ENCODE measurements at regions not wholly inside any gene's neighbourhood (a gene's known extent, or its start where the extent isn't known, plus 50 kb on each side); places are given as distances from the start of the nearest gene placed in this dataset.

DNA sequence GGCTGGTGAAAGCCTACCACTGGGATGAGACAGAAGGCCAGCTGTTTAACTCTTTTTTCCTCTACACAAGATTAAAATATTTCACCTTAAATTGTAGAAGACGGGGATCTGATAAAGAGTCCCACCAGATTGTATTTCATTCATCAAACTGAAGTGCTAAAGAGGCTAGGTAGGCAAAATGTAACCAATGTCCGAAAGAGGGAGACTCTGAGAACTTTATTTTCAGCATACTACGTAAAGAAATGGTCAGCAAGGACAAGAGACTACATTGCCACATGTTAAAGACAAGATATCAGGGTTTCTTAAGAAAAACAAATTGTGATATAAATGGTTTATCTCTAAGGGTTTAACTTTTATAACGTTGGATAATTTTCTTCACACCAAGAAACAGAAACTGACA lies 71.6 kb upstream of the INPP4B start:
- Mint-ChIP-seq H3K27ac (no peak overlapping the region), H3K36me3 (no peaks in the 10 kb centered on the region), H3K4me3 (no peak overlapping the region), H3K4me1 (no peaks in the 10 kb centered on the region), H3K27me3 (ENCODE audit: low read depth) (no peaks in the 10 kb centered on the region), H3K9me3 (peaks cover 3% of the 10 kb centered on the region)
- DNase-seq (ENCODE audit: low spot score in 2 of 2, unreplicated experiment in 2 of 2) = no peak
- TF ChIP-seq, protein P1, sequence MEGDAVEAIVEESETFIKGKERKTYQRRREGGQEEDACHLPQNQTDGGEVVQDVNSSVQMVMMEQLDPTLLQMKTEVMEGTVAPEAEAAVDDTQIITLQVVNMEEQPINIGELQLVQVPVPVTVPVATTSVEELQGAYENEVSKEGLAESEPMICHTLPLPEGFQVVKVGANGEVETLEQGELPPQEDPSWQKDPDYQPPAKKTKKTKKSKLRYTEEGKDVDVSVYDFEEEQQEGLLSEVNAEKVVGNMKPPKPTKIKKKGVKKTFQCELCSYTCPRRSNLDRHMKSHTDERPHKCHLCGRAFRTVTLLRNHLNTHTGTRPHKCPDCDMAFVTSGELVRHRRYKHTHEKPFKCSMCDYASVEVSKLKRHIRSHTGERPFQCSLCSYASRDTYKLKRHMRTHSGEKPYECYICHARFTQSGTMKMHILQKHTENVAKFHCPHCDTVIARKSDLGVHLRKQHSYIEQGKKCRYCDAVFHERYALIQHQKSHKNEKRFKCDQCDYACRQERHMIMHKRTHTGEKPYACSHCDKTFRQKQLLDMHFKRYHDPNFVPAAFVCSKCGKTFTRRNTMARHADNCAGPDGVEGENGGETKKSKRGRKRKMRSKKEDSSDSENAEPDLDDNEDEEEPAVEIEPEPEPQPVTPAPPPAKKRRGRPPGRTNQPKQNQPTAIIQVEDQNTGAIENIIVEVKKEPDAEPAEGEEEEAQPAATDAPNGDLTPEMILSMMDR (IDR thresholded peaks at IDR 0.05; ENCODE audit: unreplicated experiment) = no peak

DNA sequence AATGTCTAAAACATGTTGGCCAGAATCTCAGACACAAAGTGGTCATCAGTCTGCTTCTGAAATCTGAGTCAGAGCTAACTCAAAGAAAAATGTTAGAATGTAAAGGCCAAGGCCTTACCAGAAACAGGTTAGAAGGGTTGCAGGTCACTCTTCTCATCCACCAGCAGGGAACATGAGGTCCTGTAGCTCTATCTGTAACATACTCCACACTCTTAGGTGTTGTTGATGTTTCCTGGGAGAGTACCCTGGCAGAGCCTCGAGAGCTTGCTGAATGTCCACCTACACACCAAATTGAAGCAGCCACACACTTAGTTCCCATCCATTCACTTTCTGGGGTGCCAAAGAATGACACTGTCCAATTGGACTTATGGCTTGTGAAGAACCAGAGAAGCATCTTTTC lies 76.6 kb upstream of the INPP4B start:
- TF ChIP-seq, protein P1 (IDR thresholded peaks at IDR 0.05; ENCODE audit: unreplicated experiment) = no peak

DNA sequence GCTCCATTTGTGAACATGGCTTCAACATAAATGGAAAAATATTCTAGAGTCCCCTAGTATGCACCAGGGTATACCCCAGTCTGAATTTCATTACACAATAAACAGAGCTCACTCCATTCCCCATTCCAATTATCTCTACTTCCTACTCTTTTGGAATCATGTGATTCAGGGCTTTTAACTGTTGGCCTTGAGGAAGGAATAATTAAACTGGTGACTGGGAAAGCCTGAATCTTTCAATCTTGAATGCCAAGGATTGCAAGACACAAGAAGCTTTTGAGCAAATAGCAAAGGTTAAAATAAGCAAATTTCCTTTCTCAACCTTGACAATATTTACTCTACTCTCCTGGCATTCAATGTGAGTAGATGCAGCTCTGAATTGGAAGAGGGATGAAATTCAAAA lies 77.5 kb upstream of the INPP4B start:
- no peaks in the 10 kb centered on the region for H3K4me1 Mint-ChIP-seq
- no peak overlapping the region for H3K27ac Mint-ChIP-seq
- no peak overlapping the region for H3K4me3 Mint-ChIP-seq
- TF ChIP-seq, protein P1 (IDR thresholded peaks at IDR 0.05; ENCODE audit: unreplicated experiment) = no peak
- H3K9me3 Mint-ChIP-seq = peaks cover 3% of the 10 kb centered on the region
- no peaks in the 10 kb centered on the region for H3K27me3 Mint-ChIP-seq (ENCODE audit: low read depth)
- H3K36me3 Mint-ChIP-seq = no peaks in the 10 kb centered on the region
- no peak for DNase-seq (ENCODE audit: low spot score in 2 of 2, unreplicated experiment in 2 of 2)

More for the DNA sequence above, 76.6 kb upstream of the INPP4B start:
- no peaks in the 10 kb centered on the region for H3K27me3 Mint-ChIP-seq (ENCODE audit: low read depth)
- no peaks in the 10 kb centered on the region for H3K4me1 Mint-ChIP-seq
- peaks cover 3% of the 10 kb centered on the region for H3K9me3 Mint-ChIP-seq
- H3K4me3 Mint-ChIP-seq = no peak overlapping the region
- H3K36me3 Mint-ChIP-seq = no peaks in the 10 kb centered on the region
- no peak for DNase-seq (ENCODE audit: low spot score in 2 of 2, unreplicated experiment in 2 of 2)
- H3K27ac Mint-ChIP-seq = no peak overlapping the region

DNA sequence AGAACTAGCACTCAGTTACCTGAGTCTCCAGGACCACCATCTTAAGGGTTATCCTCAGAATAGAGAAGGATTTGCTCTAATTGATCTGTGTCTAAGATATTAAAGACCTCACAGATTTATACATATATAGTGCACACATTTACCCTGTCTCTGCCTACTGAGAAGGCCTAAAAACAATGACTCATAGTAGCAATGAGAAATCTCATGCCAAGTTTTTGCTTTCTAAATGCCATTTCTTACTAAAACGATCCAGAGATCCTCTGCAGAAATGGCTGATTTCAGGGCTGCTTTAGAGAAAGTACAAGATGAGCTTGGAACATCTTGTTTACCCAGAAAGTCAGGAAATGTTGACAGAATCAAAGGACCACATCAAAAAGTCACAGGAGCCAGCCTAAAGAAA lies 79.1 kb upstream of the INPP4B start:
- Mint-ChIP-seq H3K27ac (no peak overlapping the region), H3K4me1 (peaks cover 5% of the 10 kb centered on the region), H3K36me3 (no peaks in the 10 kb centered on the region), H3K4me3 (no peak overlapping the region), H3K9me3 (peaks cover 3% of the 10 kb centered on the region), H3K27me3 (ENCODE audit: low read depth) (no peaks in the 10 kb centered on the region)
- DNase-seq (ENCODE audit: low spot score in 2 of 2, unreplicated experiment in 2 of 2) = no peak
- TF ChIP-seq, protein P1 (IDR thresholded peaks at IDR 0.05; ENCODE audit: unreplicated experiment) = no peak

DNA sequence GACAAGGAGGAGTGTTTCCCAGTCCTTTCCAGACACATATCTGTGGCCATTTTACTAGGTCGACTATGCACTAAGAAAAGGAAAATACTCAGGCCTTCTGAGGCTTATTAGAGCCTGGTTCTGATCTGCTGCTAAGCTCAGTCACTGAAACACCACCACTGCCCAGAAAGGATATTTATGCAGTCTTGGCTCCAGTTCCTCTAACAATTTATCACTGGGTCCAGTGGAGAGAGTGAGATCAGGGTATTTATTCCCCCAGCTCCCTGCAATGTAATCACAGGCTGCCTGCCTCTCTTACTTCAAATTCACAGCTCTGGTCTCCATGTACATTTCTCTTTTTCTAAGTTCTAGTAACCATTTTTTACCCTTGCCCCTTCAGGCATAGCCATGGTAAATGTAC lies 81.6 kb upstream of the INPP4B start:
- TF ChIP-seq, protein P1 (IDR thresholded peaks at IDR 0.05; ENCODE audit: unreplicated experiment) = no peak
- no peak overlapping the region for H3K4me3 Mint-ChIP-seq
- H3K4me1 Mint-ChIP-seq = peaks cover 5% of the 10 kb centered on the region
- no peaks in the 10 kb centered on the region for H3K27me3 Mint-ChIP-seq (ENCODE audit: low read depth)
- no peaks in the 10 kb centered on the region for H3K9me3 Mint-ChIP-seq
- H3K27ac Mint-ChIP-seq = no peak overlapping the region
- DNase-seq (ENCODE audit: low spot score in 2 of 2, unreplicated experiment in 2 of 2) = no peak
- no peaks in the 10 kb centered on the region for H3K36me3 Mint-ChIP-seq

DNA sequence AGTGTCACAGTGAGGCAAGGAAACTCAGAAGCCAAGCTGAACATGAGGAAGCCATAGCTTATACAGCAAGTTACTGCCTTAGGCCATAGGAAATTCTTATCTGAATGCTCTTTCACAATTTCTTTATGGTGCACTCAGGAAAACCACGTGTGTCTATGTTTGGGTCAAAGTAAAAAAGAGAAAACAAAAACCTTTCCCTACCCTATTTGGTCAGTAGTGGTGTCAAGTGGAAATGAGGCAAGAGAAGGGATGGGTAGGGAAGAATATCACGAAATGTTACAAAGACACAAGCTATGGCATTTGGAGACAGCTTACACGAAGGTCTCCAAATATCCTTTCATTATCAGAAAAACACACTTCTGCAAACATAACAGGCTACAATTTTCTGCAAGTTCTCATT lies 83.4 kb upstream of the INPP4B start:
- Mint-ChIP-seq H3K27me3 (ENCODE audit: low read depth) (no peaks in the 10 kb centered on the region), H3K36me3 (no peaks in the 10 kb centered on the region), H3K27ac (no peak overlapping the region), H3K4me1 (peaks cover 5% of the 10 kb centered on the region), H3K9me3 (no peaks in the 10 kb centered on the region), H3K4me3 (no peak overlapping the region)
- TF ChIP-seq, protein P1 (IDR thresholded peaks at IDR 0.05; ENCODE audit: unreplicated experiment) = no peak
- DNase-seq (ENCODE audit: low spot score in 2 of 2, unreplicated experiment in 2 of 2) = no peak

All from mesothelial cell of epicardium (in vitro differentiated cells).